ENCODE measurements at regions not wholly inside any gene's neighbourhood (a gene's known extent, or its start where the extent isn't known, plus 50 kb on each side); places are given as distances from the start of the nearest gene placed in this dataset.
A peak's percentile ranks its signal among the peaks of the same experiment; 100 is the strongest.

- H3K9me3 ChIP-seq: no peaks in the 10 kb centered on the region
- H3K27me3 ChIP-seq: no peaks in the 10 kb centered on the region
- TF ChIP-seq, protein P1, sequence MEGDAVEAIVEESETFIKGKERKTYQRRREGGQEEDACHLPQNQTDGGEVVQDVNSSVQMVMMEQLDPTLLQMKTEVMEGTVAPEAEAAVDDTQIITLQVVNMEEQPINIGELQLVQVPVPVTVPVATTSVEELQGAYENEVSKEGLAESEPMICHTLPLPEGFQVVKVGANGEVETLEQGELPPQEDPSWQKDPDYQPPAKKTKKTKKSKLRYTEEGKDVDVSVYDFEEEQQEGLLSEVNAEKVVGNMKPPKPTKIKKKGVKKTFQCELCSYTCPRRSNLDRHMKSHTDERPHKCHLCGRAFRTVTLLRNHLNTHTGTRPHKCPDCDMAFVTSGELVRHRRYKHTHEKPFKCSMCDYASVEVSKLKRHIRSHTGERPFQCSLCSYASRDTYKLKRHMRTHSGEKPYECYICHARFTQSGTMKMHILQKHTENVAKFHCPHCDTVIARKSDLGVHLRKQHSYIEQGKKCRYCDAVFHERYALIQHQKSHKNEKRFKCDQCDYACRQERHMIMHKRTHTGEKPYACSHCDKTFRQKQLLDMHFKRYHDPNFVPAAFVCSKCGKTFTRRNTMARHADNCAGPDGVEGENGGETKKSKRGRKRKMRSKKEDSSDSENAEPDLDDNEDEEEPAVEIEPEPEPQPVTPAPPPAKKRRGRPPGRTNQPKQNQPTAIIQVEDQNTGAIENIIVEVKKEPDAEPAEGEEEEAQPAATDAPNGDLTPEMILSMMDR (IDR thresholded peaks at IDR 0.05): no peak
- TF ChIP-seq POLR2AphosphoS5 (IDR thresholded peaks at IDR 0.05; ENCODE audit: insufficient read depth in 1 of 2, low read depth in 1 of 2): no peak
- no peak for TF ChIP-seq POLR2A (IDR thresholded peaks at IDR 0.05)
- no peak for DNase-seq (ENCODE audit: extremely low spot score in 2 of 2)
- no peaks in the 10 kb centered on the region for H3K36me3 ChIP-seq
- intact Hi-C loops (cut with DNase I): no loop called here
- H3K4me1 ChIP-seq: no peaks in the 10 kb centered on the region
- H3K4me3 ChIP-seq: no peak overlapping the region
- H3K27ac ChIP-seq: no peak overlapping the region
Measured at GRCh38 chr6:128630213-128630612, 109.8 kb upstream of the PTPRK start.

- H3K36me3 ChIP-seq: no peaks in the 10 kb centered on the region
- TF ChIP-seq, protein P1 (IDR thresholded peaks at IDR 0.05): no peak
- TF ChIP-seq POLR2A (IDR thresholded peaks at IDR 0.05): no peak
- no peak for TF ChIP-seq POLR2AphosphoS5 (IDR thresholded peaks at IDR 0.05; ENCODE audit: insufficient read depth in 1 of 2, low read depth in 1 of 2)
- intact Hi-C loops (cut with DNase I): no loop called here
Measured at GRCh38 chr6:128617285-128617684, 96.9 kb upstream of the PTPRK start.

DNA sequence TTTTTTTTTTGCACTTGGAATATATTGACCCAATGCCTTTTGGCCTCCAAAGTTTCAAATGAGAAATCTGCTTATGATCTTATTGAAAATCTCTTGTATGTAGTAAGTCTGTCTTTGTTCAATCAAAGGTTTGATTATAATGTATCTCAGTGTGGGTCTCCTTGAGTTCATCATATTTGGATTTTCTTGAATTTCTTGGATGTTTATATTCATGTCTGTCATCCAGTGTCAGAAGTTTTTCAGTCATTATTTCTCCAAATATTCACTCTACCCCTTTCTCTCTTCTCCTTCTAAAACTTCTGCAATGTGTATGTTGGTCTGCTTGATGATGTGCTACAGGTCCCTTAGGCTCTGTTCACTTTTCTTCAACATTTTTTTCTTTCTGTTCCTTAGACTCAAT lies 95.9 kb upstream of the PTPRK start:
- intact Hi-C loops (cut with DNase I): no loop called here
- Histone ChIP-seq H3K4me1 (no peaks in the 10 kb centered on the region), H3K27me3 (no peaks in the 10 kb centered on the region), H3K27ac (no peak overlapping the region), H3K9me3 (no peaks in the 10 kb centered on the region), H3K36me3 (no peaks in the 10 kb centered on the region), H3K4me3 (no peak overlapping the region)
- TF ChIP-seq, protein P1 (IDR thresholded peaks at IDR 0.05): no peak
- TF ChIP-seq POLR2AphosphoS5 (IDR thresholded peaks at IDR 0.05; ENCODE audit: insufficient read depth in 1 of 2, low read depth in 1 of 2) (no peak), POLR2A (IDR thresholded peaks at IDR 0.05) (no peak)
- DNase-seq (ENCODE audit: extremely low spot score in 2 of 2): no peak

More at GRCh38 chr6:128617285-128617684, 96.9 kb upstream of the PTPRK start:
- DNase-seq (ENCODE audit: extremely low spot score in 2 of 2): no peak
- Histone ChIP-seq H3K9me3 (no peaks in the 10 kb centered on the region), H3K4me1 (no peaks in the 10 kb centered on the region), H3K27ac (no peak overlapping the region), H3K4me3 (no peak overlapping the region), H3K27me3 (no peaks in the 10 kb centered on the region)

DNA sequence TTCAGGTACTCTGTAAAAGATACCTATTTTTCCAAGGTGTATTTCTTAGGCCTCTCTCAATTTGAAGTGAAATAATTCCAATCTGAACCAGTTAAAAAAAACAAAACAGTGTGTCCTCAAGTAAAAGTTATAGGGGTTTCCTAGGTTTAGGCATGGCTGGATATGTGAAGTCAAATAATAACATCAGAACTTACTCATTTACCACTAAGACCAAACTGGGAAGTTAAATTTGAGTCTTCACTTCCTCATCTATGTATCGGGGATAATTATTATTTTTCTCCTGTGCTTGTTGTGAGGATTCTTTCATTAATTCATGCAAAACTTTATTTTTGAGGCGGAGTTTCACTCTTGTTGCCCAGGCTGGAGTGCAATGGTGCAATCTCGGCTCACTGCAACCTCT lies 86.2 kb upstream of the PTPRK start:
- Histone ChIP-seq H3K27me3 (no peaks in the 10 kb centered on the region), H3K36me3 (no peaks in the 10 kb centered on the region), H3K4me1 (peaks cover 8% of the 10 kb centered on the region), H3K4me3 (no peak overlapping the region), H3K27ac (no peak overlapping the region), H3K9me3 (no peaks in the 10 kb centered on the region)
- intact Hi-C loops (cut with DNase I): no loop called here
- TF ChIP-seq POLR2A (IDR thresholded peaks at IDR 0.05) (no peak), POLR2AphosphoS5 (IDR thresholded peaks at IDR 0.05; ENCODE audit: insufficient read depth in 1 of 2, low read depth in 1 of 2) (no peak)
- TF ChIP-seq, protein P1 (IDR thresholded peaks at IDR 0.05): no peak
- DNase-seq (ENCODE audit: extremely low spot score in 2 of 2): no peak

- no peak for DNase-seq (ENCODE audit: extremely low spot score in 2 of 2)
- Histone ChIP-seq H3K27me3 (no peaks in the 10 kb centered on the region), H3K4me1 (peaks cover 10% of the 10 kb centered on the region), H3K36me3 (no peaks in the 10 kb centered on the region), H3K9me3 (no peaks in the 10 kb centered on the region), H3K4me3 (no peak overlapping the region), H3K27ac (no peak overlapping the region)
- intact Hi-C loops (cut with DNase I): no loop called here
- TF ChIP-seq POLR2A (IDR thresholded peaks at IDR 0.05): no peak
- peak in 1 of 2 donors; percentile 86 for TF ChIP-seq POLR2AphosphoS5 (IDR thresholded peaks at IDR 0.05; ENCODE audit: insufficient read depth in 1 of 2, low read depth in 1 of 2)
- TF ChIP-seq, protein P1 (IDR thresholded peaks at IDR 0.05): no peak
Measured at GRCh38 chr6:128605961-128606360, 85.6 kb upstream of the PTPRK start.

Measured in vagina (tissue), 2 donors.